ENCODE measurements at regions not wholly inside any gene's neighbourhood (a gene's known extent, or its start where the extent isn't known, plus 50 kb on each side); places are given as distances from the start of the nearest gene placed in this dataset.
"Not testable (repeated sequence)": the region's sequence is repeated elsewhere in the genome, so short reads cannot be mapped to it uniquely, and the experiment has no call there.

- FAIRE-seq: no peak
- Histone ChIP-seq H3K4me1 (no peaks in the 10 kb centered on the region), H3K27ac (no peak overlapping the region), H3K27me3 (no peaks in the 10 kb centered on the region), H3K4me3 (no peak overlapping the region), H3K9me3 (no peaks in the 10 kb centered on the region), H3K36me3 (no peaks in the 10 kb centered on the region)
- intact Hi-C loops (cut with DNase I): no loop called here
- no peak for DNase-seq
- TF ChIP-seq, protein P1, sequence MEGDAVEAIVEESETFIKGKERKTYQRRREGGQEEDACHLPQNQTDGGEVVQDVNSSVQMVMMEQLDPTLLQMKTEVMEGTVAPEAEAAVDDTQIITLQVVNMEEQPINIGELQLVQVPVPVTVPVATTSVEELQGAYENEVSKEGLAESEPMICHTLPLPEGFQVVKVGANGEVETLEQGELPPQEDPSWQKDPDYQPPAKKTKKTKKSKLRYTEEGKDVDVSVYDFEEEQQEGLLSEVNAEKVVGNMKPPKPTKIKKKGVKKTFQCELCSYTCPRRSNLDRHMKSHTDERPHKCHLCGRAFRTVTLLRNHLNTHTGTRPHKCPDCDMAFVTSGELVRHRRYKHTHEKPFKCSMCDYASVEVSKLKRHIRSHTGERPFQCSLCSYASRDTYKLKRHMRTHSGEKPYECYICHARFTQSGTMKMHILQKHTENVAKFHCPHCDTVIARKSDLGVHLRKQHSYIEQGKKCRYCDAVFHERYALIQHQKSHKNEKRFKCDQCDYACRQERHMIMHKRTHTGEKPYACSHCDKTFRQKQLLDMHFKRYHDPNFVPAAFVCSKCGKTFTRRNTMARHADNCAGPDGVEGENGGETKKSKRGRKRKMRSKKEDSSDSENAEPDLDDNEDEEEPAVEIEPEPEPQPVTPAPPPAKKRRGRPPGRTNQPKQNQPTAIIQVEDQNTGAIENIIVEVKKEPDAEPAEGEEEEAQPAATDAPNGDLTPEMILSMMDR (IDR thresholded peaks at IDR 0.05): no peak
- ATAC-seq: no peak
Observed at GRCh38 chr1:90223401-90223800, 228.5 kb downstream of the ZNF326 start.

GRCh38 chr1:90220941-90221693 lies 226.2 kb downstream of the ZNF326 start:
- TF ChIP-seq, protein P1 (IDR thresholded peaks at IDR 0.05): no peak
- no peaks in the 10 kb centered on the region for H3K9me3 ChIP-seq
- H3K27me3 ChIP-seq: no peaks in the 10 kb centered on the region
- H3K36me3 ChIP-seq: no peaks in the 10 kb centered on the region
- WGBS, 2 donors: 41 to 51% methylated on average over 5 of the region's 5 CpGs
- no peak overlapping the region for H3K4me3 ChIP-seq
- no peak for DNase-seq
- no peak for ATAC-seq
- FAIRE-seq: no peak
- intact Hi-C loops (cut with DNase I): no loop called here
- no peak overlapping the region for H3K27ac ChIP-seq
- H3K4me1 ChIP-seq: no peaks in the 10 kb centered on the region

GRCh38 chr1:90220496-90220895 lies 225.6 kb downstream of the ZNF326 start:
- intact Hi-C loops (cut with DNase I): no loop called here
- Histone ChIP-seq H3K9me3 (no peaks in the 10 kb centered on the region), H3K36me3 (no peaks in the 10 kb centered on the region), H3K27me3 (no peaks in the 10 kb centered on the region), H3K27ac (no peak overlapping the region), H3K4me1 (no peaks in the 10 kb centered on the region), H3K4me3 (no peak overlapping the region)
- ATAC-seq: no peak
- 51 to 72% methylated on average over 3 of the region's 3 CpGs for WGBS, 2 donors
- DNase-seq: no peak
- TF ChIP-seq, protein P1 (IDR thresholded peaks at IDR 0.05): no peak
- FAIRE-seq: no peak

DNA sequence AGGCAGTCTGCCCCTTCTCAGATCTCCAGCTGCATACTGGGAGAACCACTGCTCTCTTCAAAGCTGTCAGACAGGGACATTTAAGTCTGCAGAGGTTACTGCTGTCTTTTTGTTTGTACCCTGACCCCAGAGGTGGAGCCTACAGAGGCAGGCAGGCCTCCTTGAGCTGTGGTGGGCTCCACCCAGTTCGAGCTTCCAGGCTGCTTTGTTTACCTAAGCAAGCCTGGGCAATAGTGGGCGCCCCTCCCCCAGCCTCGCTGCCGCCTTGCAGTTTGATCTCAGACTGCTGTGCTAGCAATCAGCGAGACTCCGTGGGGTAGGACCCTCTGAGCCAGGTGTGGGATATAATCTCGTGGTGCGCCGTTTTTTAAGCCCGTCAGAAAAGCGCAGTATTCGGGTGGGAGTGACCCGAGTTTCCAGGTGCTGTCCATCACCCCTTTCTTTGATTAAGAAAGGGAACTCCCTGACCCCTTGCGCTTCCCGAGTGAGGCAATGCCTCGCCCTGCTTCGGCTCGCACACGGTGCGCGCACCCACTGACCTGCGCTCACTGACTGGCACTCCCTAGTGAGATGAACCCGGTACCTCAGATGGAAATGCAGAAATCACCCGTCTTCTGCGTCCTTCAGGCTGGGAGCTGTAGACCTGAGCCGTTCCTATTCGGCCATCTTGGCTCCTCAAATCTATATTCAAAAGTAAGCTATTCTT lies 224.4 kb downstream of the ZNF326 start:
- H3K27ac ChIP-seq; H3K4me3 ChIP-seq; H3K27me3 ChIP-seq; FAIRE-seq; H3K36me3 ChIP-seq; H3K4me1 ChIP-seq; ATAC-seq; H3K9me3 ChIP-seq; DNase-seq; intact Hi-C loops (cut with DNase I): not testable (repeated sequence)
- WGBS, 2 donors: 65 to 79% methylated on average over 26 to 27 of the region's 27 CpGs

GRCh38 chr1:90210633-90211491 lies 216.0 kb downstream of the ZNF326 start:
- no peaks in the 10 kb centered on the region for H3K4me1 ChIP-seq
- no peak overlapping the region for H3K4me3 ChIP-seq
- H3K27me3 ChIP-seq: no peaks in the 10 kb centered on the region
- no peak for FAIRE-seq
- no peak overlapping the region for H3K27ac ChIP-seq
- no peaks in the 10 kb centered on the region for H3K9me3 ChIP-seq
- no peak for DNase-seq
- no peak for ATAC-seq
- intact Hi-C loops (cut with DNase I): no loop called here
- 65 to 71% methylated on average over 6 of the region's 6 CpGs for WGBS, 2 donors
- no peaks in the 10 kb centered on the region for H3K36me3 ChIP-seq
- TF ChIP-seq, protein P1 (IDR thresholded peaks at IDR 0.05): no peak

All from pancreas (tissue), 10 donors.